ENCODE measurements at regions not wholly inside any gene's neighbourhood (a gene's known extent, or its start where the extent isn't known, plus 50 kb on each side); places are given as distances from the start of the nearest gene placed in this dataset.

DNA sequence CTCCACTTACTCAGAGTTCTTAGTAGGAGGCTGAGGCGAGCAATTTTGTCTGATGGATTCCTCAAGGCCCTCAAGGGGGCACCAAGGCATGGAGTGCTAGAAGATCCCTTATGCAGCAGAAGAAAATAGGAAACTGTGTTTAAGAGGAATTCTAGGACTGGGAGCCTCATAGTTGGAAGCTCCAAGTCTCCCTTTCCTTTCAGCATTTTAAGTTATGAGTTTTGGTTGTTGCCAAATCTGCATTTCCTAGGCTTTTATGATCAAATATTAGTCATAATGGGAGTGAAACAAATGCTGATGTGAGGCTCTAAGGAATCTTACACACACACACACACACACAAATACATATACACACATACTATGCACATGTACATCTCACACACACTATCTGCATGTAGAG, 714.0 kb downstream of the UTRN start:
- H3K27me3 Mint-ChIP-seq = peaks cover 24 to 34% of the 10 kb centered on the region in 2 donors
- ATAC-seq (no peak), DNase-seq (ENCODE audit: low spot score) (no peak)
- H3K27ac Mint-ChIP-seq = no peak overlapping the region
- H3K4me3 Mint-ChIP-seq = no peak overlapping the region
- peaks cover 6% of the 10 kb centered on the region for H3K9me3 Mint-ChIP-seq
- H3K36me3 Mint-ChIP-seq = no peaks in the 10 kb centered on the region
- H3K4me1 Mint-ChIP-seq (ENCODE audit: low read depth in 2 of 2) = no peaks in the 10 kb centered on the region

DNA sequence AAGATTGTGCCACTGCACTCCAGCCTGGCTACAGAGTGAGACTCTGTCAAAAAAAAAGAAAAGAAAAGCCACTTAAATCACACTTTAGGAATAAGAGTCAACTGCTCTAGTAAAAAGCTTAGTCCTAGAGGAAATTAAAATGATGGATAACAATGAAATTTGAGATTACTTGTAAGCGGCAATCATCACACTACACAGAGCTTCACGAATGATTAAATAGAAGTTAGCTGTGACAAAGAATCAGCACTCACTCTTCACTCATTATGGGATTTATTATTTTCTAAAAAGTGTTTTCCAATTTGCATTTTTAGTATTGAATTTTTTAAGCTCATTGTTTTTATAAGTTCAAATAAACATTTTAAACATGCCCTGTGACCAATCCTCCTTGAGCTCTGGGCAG, 718.0 kb downstream of the UTRN start:
- no peak for ATAC-seq
- no peaks in the 10 kb centered on the region for H3K36me3 Mint-ChIP-seq
- H3K4me1 Mint-ChIP-seq (ENCODE audit: low read depth in 2 of 2) = no peaks in the 10 kb centered on the region
- no peak overlapping the region for H3K4me3 Mint-ChIP-seq
- no peak for DNase-seq (ENCODE audit: low spot score)
- peaks cover 6% of the 10 kb centered on the region for H3K9me3 Mint-ChIP-seq
- H3K27me3 Mint-ChIP-seq = peaks cover 37 to 42% of the 10 kb centered on the region in 2 donors
- H3K27ac Mint-ChIP-seq = no peak overlapping the region

DNA sequence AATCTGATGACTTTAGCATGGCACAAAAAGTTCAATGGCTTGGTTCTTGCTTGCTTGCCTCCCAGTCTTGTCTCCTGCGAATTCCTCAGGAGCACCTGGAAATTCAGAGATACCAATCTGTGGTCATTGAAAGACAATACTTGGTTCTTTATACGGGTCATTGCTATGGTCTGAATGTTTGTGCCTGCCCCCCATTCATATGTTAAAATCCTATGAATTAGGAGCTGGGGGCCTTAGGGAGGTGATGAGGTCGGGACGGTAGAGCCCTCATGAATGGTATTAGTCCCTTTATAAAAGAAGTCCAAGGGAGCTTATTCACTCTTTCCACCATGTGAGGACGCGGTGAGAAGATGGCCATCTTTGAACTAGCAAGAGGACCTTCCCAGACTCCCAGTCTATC, 721.8 kb downstream of the UTRN start:
- ATAC-seq (no peak), DNase-seq (ENCODE audit: low spot score) (no peak)
- Mint-ChIP-seq H3K4me1 (ENCODE audit: low read depth in 2 of 2) (no peaks in the 10 kb centered on the region), H3K9me3 (peaks cover 6% of the 10 kb centered on the region), H3K4me3 (no peak overlapping the region), H3K27me3 (peaks cover 36 to 50% of the 10 kb centered on the region in 2 donors), H3K27ac (no peak overlapping the region), H3K36me3 (no peaks in the 10 kb centered on the region)

DNA sequence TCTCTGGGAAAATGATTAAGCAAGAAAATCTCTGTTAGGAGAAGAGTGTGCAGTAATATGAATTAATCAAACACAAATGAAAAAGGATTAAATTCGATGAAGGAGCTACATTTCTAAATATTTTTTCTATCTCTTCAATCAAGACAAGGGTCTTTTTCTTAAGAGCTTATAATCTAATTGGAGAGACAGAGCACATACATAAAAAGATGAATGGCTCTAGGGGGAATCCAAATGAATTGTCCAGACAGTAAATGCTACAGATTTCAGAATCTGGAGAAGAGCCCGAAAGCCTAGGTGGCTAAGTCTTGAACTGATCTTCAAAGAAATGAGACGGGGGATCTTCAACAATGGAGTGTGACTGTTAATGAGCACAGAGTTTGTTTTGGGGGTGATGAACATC, 723.6 kb downstream of the UTRN start:
- DNase-seq (ENCODE audit: low spot score) (no peak), ATAC-seq (no peak)
- H3K9me3 Mint-ChIP-seq = no peaks in the 10 kb centered on the region
- H3K4me1 Mint-ChIP-seq (ENCODE audit: low read depth in 2 of 2) = no peaks in the 10 kb centered on the region
- H3K4me3 Mint-ChIP-seq = no peak overlapping the region
- H3K27me3 Mint-ChIP-seq = peaks cover 37 to 56% of the 10 kb centered on the region in 2 donors
- no peaks in the 10 kb centered on the region for H3K36me3 Mint-ChIP-seq
- no peak overlapping the region for H3K27ac Mint-ChIP-seq

DNA sequence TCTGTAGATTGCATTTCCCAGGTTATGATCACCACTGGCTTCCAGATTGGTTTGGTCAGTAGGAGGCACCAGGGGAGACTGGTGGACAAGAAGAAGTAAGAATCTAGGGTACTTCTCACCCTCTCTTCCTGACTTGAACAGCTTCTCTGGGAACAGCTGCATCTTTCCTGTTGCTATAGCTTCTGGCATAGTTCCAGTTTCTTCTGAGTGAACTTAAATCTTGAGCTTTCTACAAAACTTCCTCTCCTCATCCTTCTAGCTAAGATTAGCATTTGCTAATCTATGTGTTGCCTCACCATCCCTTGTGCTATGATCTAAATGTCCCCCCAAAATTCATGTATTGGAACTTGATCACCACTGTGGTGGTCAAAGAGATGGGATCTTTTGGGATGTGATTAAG, 724.6 kb downstream of the UTRN start:
- Mint-ChIP-seq H3K4me3 (no peak overlapping the region), H3K4me1 (ENCODE audit: low read depth in 2 of 2) (no peaks in the 10 kb centered on the region), H3K27ac (no peak overlapping the region), H3K36me3 (no peaks in the 10 kb centered on the region), H3K9me3 (no peaks in the 10 kb centered on the region), H3K27me3 (peaks cover 33 to 53% of the 10 kb centered on the region in 2 donors)
- DNase-seq (ENCODE audit: low spot score) (no peak), ATAC-seq (no peak)

DNA sequence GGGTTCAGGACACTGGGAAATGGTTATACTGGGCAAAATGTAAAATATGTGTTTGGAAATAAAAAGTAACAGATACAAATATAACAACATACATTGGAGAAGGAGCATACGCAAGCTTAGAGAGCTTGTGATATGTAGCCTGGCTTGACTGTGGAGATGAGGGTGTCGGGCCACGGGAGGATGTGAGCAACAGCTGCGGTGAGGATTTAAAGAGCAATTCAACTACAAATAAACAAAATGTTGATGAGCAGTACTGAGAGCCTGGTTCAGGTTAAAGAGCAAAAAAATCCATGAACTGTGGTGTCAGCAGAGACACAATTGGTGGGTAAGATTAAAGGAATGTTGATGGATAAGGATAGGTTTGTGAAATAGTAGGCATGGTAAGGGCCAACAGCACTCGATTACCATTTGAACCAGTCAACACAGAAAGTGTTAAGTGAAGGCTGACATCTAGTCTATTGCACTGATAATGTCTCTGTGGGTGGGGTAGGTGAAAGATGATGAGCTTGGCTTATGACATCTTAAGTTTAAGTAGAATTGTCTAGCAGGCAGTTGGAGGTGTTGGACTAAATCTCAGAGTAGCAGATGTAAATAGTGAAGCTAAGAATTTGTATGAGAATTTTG, 723.2 kb downstream of the EPM2A start:
- H3K36me3 Mint-ChIP-seq = no peaks in the 10 kb centered on the region
- no peaks in the 10 kb centered on the region for H3K9me3 Mint-ChIP-seq
- no peak overlapping the region for H3K27ac Mint-ChIP-seq
- ATAC-seq (peak in 1 of 2 donors; percentile 5), DNase-seq (ENCODE audit: low spot score) (no peak)
- peaks cover 0 to 8% of the 10 kb centered on the region in 2 donors for H3K4me1 Mint-ChIP-seq (ENCODE audit: low read depth in 2 of 2)
- peaks cover 23 to 32% of the 10 kb centered on the region in 2 donors for H3K27me3 Mint-ChIP-seq
- H3K4me3 Mint-ChIP-seq = no peak overlapping the region

DNA sequence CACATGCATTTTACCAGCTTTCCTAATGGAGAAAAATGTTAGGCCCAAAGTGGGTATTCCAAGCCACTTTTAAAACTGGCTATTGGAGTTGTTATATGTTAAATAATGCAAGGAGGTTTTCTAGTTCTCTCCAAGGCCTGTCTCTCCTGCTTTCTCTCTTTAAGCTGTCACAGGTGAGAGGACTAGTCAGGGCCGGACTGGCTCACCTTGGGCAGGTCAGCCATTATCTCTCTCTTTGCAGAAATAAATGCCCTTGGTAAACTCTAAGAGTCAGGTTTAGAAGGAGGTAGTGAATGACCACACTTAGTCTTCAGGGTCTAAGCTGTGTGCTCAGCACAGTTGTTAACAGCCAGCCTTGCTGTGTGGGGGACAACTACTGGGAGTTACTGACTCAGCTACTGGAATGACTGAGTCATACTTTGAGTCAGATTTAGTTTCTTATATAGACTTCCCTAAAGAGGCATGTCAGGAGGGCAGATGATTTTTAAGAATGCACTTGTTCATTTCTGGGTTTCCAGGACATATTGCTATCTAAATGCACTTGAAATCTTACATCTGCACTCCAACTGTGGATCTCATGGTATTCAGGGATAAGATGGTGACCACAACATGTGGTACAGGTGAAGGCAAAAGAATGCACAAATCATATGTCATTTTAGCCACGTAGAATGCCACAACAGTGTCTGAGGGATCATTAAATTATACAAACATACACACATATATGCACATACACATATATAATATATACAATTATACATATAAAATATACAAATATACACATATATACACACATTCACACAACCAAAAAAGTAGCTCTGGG, 719.4 kb downstream of the EPM2A start:
- H3K4me1 Mint-ChIP-seq (ENCODE audit: low read depth in 2 of 2) = peaks cover 0 to 12% of the 10 kb centered on the region in 2 donors
- H3K9me3 Mint-ChIP-seq = no peaks in the 10 kb centered on the region
- ATAC-seq (peak; percentile 81 to 95), DNase-seq (ENCODE audit: low spot score) (no peak)
- H3K27ac Mint-ChIP-seq = no peak overlapping the region
- peak overlapping the region; percentile 39 for H3K4me3 Mint-ChIP-seq
- H3K36me3 Mint-ChIP-seq = no peaks in the 10 kb centered on the region
- H3K27me3 Mint-ChIP-seq = peaks cover 23 to 31% of the 10 kb centered on the region in 2 donors

DNA sequence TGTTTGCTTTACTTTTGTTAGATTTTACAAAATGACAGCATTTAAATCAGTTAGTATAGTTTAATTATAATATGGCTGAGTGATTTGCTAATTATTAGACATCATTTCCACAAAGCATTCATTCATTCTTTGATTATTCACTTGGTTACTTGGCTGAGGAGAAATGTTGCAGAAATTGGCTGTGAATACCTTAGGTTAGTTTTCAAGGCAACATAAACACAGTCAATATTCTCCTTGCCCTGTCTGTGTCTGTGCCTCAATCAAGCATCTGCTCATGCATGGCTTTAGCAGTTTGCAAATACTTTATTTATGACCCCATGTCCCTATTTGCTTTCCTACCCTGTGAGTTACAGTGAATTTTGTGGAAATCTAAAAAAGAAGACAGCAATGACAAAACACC, 718.3 kb downstream of the EPM2A start:
- Mint-ChIP-seq H3K4me1 (ENCODE audit: low read depth in 2 of 2) (peaks cover 0 to 12% of the 10 kb centered on the region in 2 donors), H3K9me3 (no peaks in the 10 kb centered on the region), H3K27me3 (peaks cover 21 to 22% of the 10 kb centered on the region in 2 donors), H3K36me3 (no peaks in the 10 kb centered on the region), H3K4me3 (no peak overlapping the region), H3K27ac (no peak overlapping the region)
- ATAC-seq = no peak
- no peak for DNase-seq (ENCODE audit: low spot score)

DNA sequence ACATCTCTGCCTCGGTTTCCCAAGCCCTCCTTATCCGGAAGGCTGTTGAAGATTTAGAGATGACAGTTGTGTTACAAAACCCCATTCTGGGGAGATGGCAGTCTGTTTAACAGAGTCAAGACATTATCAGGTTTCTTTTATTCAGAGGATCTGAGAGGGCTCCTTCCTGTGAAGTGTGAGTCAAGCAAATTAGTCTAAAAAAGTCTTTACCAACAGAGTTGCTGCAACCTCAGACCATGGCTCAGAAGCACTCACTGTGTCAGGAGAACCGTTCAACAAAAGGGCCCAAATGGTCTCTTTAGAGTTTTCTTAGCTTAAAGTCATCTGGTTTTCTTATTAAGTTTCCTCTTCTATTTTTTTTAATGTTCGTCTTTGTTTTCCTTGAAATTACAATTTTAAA, 717.8 kb downstream of the EPM2A start:
- no peaks in the 10 kb centered on the region for H3K36me3 Mint-ChIP-seq

DNA sequence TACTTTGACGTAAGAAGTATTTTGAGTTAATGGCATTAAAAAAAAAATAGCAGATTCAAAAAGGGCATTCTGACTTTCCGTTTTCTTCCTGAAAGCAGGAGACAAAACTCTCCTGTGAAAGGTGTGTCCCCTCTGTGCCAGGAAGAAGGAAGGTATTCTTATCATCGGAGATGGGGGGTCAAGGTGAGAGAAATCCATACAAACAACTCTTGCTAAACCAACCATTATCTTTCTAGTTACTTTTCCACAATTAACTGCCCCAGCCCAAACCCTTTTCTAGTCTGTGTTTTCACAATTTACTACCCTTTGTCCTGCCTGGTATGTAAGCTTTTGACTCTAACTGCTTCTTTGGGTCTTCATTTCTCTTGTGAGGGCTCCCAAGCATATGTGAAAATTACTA, 717.3 kb downstream of the EPM2A start:
- Mint-ChIP-seq H3K4me3 (no peak overlapping the region), H3K27ac (no peak overlapping the region), H3K4me1 (ENCODE audit: low read depth in 2 of 2) (peaks cover 0 to 12% of the 10 kb centered on the region in 2 donors), H3K9me3 (no peaks in the 10 kb centered on the region), H3K36me3 (no peaks in the 10 kb centered on the region), H3K27me3 (peaks cover 16 to 22% of the 10 kb centered on the region in 2 donors)
- ATAC-seq = no peak
- no peak for DNase-seq (ENCODE audit: low spot score)

More for the DNA sequence above, 717.8 kb downstream of the EPM2A start:
- peaks cover 0 to 12% of the 10 kb centered on the region in 2 donors for H3K4me1 Mint-ChIP-seq (ENCODE audit: low read depth in 2 of 2)
- peaks cover 17 to 21% of the 10 kb centered on the region in 2 donors for H3K27me3 Mint-ChIP-seq
- no peak overlapping the region for H3K27ac Mint-ChIP-seq
- peak in 1 of 2 donors; percentile 29 for ATAC-seq
- no peak for DNase-seq (ENCODE audit: low spot score)
- H3K9me3 Mint-ChIP-seq = no peaks in the 10 kb centered on the region
- H3K4me3 Mint-ChIP-seq = no peak overlapping the region

DNA sequence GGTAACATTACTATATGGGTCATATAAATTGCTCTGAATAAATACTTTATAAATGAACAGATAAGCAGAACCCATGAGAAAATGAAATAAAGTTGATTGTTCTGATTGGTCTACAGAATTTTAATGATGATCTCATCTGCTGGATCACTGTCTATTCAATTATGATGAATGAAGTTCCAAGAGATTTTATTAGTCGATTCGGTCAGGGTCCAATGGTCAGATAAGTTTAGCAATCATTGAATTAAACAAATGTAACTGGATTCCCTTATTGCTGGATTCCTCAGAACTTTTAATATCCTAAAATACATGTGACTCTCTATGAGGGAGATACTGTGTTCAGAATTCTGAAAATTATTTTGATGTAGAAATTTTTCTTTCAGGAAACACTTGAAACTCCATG, 715.2 kb downstream of the EPM2A start:
- no peak for DNase-seq (ENCODE audit: low spot score)
- H3K36me3 Mint-ChIP-seq = no peaks in the 10 kb centered on the region
- H3K4me3 Mint-ChIP-seq = no peak overlapping the region
- H3K9me3 Mint-ChIP-seq = no peaks in the 10 kb centered on the region
- peaks cover 8 to 20% of the 10 kb centered on the region in 2 donors for H3K27me3 Mint-ChIP-seq
- no peak overlapping the region for H3K27ac Mint-ChIP-seq
- ATAC-seq = no peak
- H3K4me1 Mint-ChIP-seq (ENCODE audit: low read depth in 2 of 2) = peaks cover 0 to 12% of the 10 kb centered on the region in 2 donors

DNA sequence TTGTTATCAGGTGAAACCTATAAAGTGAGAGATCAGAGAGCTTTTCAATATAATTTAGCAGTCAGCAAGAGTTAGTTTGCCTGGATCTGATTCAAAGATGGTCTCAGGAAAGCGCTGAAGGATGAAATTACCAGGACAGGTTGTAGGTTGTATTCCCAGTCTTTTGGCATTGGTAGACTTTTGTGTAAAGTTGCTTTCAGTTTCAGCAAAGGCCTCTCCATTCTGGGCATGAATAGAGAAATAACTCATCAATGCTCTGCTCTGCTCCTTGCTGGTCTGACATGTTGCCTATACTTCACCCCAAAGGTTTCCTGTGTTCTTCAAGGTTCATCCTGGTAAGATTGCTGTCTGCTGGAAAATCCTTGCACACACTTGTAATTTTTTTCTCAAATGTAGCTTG, 714.8 kb downstream of the EPM2A start:
- Mint-ChIP-seq H3K36me3 (no peaks in the 10 kb centered on the region), H3K27ac (no peak overlapping the region), H3K9me3 (no peaks in the 10 kb centered on the region), H3K4me3 (no peak overlapping the region), H3K27me3 (peaks cover 8 to 20% of the 10 kb centered on the region in 2 donors), H3K4me1 (ENCODE audit: low read depth in 2 of 2) (peaks cover 0 to 12% of the 10 kb centered on the region in 2 donors)
- no peak for DNase-seq (ENCODE audit: low spot score)
- no peak for ATAC-seq

DNA sequence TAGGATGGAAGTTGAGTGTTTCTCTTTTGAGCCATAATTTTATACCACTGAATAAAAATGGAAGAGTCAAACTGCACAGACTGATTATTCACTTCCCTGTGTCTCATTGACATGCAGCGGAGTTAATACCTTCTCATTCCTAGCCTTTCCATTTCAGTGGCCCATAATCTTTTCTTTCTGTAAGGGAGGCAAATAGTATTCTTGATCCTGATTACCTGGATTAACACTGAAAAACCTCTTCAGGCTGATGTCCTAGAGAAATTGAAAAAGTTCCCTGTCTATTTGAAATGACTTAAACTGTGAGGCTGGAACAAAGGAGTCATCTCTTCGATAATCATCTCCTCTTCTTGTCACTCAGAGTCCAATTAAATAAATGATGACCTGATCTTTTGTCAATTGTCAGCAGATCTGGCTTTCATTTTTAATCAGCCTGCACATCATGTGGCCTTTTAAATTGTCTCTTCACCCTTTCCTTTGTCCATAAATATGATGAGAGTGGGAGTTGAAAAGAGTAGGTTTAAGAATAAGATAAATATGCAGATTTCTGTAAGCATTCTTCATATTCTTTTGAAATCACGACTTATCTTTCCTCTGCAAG, 713.0 kb downstream of the EPM2A start:
- DNase-seq (ENCODE audit: low spot score) (no peak), ATAC-seq (no peak)
- Mint-ChIP-seq H3K4me3 (no peak overlapping the region), H3K9me3 (no peaks in the 10 kb centered on the region), H3K36me3 (no peaks in the 10 kb centered on the region), H3K27ac (no peak overlapping the region), H3K27me3 (peaks cover 11 to 16% of the 10 kb centered on the region in 2 donors), H3K4me1 (ENCODE audit: low read depth in 2 of 2) (peaks cover 0 to 3% of the 10 kb centered on the region in 2 donors)

DNA sequence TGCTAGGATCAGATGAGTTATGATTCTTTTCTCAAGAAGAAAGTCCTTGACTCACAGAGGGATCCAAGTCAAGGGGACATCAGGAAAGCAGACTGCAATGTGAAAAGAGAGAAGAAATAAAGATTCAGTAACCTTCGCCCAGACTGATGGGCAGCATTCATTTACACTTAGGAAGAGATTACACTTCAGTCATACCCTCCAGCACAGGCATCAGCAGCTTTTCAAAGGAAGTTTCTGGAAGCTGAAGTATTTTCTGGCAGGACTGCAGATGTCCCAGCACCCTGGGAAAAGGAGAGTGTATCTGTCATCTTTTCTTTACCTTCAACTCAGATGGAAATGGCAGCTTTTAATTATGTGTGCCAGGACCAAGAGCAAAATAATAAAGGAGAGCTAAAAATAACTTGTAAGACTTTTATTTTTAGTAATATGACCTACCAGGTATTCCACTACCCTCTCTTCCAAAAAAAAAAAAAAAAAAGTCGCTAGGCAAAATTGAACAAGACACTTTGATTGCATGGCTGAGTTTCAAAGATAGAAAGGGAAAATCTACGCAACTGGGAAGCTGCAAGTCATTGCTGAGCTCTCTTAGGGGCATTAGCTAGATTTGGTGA, 712.1 kb downstream of the EPM2A start:
- Mint-ChIP-seq H3K27ac (no peak overlapping the region), H3K36me3 (no peaks in the 10 kb centered on the region), H3K9me3 (no peaks in the 10 kb centered on the region), H3K27me3 (peaks cover 14 to 17% of the 10 kb centered on the region in 2 donors), H3K4me3 (no peak overlapping the region), H3K4me1 (ENCODE audit: low read depth in 2 of 2) (no peaks in the 10 kb centered on the region)
- DNase-seq (ENCODE audit: low spot score) (no peak), ATAC-seq (no peak)

All from natural killer cell treated with Interleukin-12 subunit alpha and Interleukin-12 subunit beta and Interleukin-15 and Interleukin-18, amount 100 ng/mL, for 72 hours (primary cell).